Coronary artery (tissue), 2 donors: ENCODE measurements at regions not wholly inside any gene's neighbourhood (a gene's known extent, or its start where the extent isn't known, plus 50 kb on each side); places are given as distances from the start of the nearest gene placed in this dataset.

Experiments
- DNase-seq: peaks from one replicate; pipeline ENCODE4 v3.0.0-alpha.2; 2017; ENCODE audit warnings: low spot score
- H3K27ac ChIP-seq, 2 donors: fragments of 200-600 bp; sonication (generic); one replicate each; pipeline ENCODE4 v1.5.1; 2016 to 2019
- H3K4me3 ChIP-seq: fragments of 200-600 bp; sonication (generic); 2 replicates; pipeline ENCODE4 v1.5.1; 2016; ENCODE audit warnings: mild to moderate bottlenecking, moderate library complexity
- TF ChIP-seq, protein P1 (sequence below): fragments of 200-600 bp; sonication (generic); IDR thresholded peaks from one replicate; pipeline ENCODE4 v1.5.1; 2019; ENCODE audit warnings: antibody characterized with exemption

DNA sequence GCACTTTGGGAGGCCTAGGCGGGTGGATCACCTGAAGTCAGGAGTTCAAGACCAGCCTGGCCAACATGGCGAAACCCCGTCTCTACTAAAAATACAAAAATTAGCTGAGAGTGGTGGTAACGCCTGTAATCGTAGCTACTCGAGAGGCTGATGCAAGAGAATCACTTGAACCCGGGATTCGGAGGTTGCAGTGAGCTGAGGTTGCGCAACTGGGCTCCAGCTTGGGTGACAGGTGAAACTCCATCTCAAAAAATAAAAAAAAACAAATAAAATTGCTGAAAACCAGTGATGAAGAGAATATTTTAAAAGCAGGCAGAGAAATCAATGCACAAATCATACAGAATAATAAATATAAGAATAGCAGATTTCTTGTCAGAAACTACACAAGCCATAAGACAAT is 129.3 kb downstream of the SLIT2 start:
- DNase-seq = no peak
- TF ChIP-seq, protein P1, sequence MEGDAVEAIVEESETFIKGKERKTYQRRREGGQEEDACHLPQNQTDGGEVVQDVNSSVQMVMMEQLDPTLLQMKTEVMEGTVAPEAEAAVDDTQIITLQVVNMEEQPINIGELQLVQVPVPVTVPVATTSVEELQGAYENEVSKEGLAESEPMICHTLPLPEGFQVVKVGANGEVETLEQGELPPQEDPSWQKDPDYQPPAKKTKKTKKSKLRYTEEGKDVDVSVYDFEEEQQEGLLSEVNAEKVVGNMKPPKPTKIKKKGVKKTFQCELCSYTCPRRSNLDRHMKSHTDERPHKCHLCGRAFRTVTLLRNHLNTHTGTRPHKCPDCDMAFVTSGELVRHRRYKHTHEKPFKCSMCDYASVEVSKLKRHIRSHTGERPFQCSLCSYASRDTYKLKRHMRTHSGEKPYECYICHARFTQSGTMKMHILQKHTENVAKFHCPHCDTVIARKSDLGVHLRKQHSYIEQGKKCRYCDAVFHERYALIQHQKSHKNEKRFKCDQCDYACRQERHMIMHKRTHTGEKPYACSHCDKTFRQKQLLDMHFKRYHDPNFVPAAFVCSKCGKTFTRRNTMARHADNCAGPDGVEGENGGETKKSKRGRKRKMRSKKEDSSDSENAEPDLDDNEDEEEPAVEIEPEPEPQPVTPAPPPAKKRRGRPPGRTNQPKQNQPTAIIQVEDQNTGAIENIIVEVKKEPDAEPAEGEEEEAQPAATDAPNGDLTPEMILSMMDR = no peak
- H3K4me3 ChIP-seq = no peak overlapping the region
- H3K27ac ChIP-seq = no peak overlapping the region

DNA sequence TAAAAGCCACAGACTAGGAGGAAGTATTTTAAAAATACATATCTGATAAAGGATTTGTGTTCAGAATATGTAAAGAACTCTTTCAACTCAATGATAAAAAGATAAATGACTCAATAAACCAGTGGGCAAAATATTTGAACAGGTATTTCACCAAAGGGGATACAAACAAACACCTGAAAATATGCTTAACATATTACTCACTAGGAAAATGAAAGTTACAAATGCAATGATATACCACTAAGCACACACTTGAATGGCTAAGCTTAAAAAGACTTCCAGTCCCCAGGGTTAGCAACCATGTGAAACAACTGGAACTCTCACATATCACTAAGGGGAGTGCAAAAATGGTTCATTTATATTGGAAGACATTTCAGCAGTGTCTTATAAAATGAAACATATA is 131.6 kb downstream of the SLIT2 start:
- TF ChIP-seq, protein P1 = no peak
- Histone ChIP-seq H3K27ac (no peak overlapping the region), H3K4me3 (no peak overlapping the region)
- DNase-seq = no peak

DNA sequence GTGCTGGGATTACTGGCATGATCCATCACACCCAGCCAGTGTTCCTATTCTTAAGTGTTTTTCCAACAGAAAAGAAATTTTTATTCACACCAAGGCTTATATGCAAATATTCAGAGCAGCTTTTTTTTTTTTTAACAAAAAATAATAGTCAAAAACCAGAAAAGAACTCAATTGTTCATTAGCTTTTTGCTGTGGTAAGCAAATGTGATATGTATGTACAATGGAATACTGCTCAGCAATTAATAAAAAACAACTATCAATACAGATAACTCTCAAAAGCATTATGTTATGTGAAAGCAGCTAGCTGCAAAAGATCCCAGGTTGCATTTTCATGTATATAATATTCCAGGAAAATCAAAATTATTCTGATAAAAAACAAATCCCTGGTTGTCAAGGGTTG is 132.3 kb downstream of the SLIT2 start:
- DNase-seq = no peak
- Histone ChIP-seq H3K27ac (no peak overlapping the region), H3K4me3 (no peak overlapping the region)
- TF ChIP-seq, protein P1 = no peak

DNA sequence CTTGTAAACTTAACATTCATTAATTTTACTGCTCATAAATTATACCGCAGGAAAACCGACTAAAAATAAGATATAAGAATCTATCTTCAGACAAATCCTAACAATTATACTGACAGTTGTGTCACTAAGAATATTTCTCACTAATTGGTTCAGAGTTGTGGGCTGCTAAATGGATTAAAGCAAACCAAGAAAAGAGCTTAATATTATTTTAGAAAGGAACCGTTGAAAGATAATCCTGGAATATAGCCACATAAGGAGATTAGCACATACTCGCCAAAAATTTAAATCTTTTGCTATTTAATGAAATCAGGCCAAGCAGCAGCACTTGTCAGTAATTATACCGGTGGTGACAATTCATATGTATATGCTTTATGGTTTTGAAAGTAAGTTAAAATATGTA is 132.8 kb downstream of the SLIT2 start:
- TF ChIP-seq, protein P1 = no peak
- H3K4me3 ChIP-seq = no peak overlapping the region

DNA sequence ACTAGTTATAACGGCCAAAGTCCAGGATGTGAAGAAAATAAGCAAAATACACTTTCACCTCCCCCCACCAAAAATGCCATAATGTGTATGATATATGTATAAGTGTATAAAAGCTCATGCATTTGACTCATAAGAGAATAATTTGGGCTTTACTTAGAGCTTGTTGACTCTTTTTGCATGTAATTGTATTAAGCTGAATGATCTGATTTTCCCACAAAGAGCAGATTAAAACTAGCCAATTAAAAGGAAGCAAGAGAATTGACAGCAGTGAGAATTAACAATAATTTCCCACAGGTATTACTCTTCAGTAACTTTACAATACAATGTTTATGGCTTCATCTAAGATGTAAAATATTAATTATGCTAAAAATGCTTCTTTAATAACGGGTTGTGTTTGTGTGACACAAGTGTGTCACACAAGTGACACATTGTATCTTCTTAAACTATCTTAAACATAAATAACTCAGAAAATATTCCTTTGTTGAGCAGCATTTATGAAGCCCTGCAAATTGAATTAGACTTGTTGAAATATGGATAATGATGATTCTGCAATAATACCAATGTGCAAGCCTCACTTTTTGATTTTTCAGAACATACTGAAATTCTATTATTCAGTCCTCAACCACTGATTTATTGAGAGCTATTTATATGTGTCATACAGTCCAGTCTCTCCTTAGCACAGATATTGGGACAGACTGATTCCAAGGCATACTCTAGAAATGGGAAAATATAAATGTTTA is 134.5 kb downstream of the SLIT2 start:
- no peak for DNase-seq
- no peak overlapping the region for H3K4me3 ChIP-seq
- no peak overlapping the region for H3K27ac ChIP-seq
- TF ChIP-seq, protein P1 = no peak

More for the DNA sequence above, 132.8 kb downstream of the SLIT2 start:
- H3K27ac ChIP-seq = no peak overlapping the region
- no peak for DNase-seq

DNA sequence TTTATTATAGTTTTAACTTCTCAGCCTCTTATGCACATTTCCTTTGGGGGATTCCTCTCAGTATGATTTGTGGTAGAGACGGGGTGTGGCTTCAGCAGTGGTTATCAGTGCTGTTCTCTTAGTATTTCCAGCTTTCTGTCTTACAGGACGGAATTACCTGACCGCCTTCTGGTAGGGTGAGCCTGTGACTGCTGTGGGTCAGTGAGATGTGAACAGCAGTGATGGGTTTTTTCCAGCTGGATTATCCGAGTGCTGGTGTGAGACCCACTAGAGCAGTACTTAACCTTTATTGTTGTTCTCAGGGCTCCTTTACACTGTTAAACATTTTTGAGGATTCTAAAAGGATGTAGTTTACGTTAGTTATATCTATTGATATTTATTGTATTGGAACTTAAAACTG is 135.2 kb downstream of the SLIT2 start:
- Histone ChIP-seq H3K4me3 (no peak overlapping the region), H3K27ac (no peak overlapping the region)
- TF ChIP-seq, protein P1 = no peak
- no peak for DNase-seq

DNA sequence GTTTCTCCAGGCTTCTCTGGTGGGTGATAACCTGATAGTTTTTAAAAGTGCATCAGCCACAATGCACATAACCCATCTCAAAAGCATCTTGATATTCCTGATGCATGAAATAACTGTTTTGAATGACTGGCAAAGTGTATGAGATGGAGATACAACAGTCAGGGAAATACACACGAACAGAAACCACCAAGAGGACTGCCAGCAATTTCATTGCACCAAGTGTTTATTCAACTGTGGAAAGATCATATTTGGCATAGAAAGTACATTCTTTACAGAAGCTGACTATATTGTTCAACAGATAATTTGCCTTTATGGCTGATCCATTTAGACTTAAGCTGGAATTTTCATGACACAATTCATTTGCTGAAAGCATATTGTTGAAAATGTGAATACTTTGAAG is 139.5 kb downstream of the SLIT2 start:
- H3K4me3 ChIP-seq = no peak overlapping the region
- H3K27ac ChIP-seq = no peak overlapping the region
- TF ChIP-seq, protein P1 = no peak
- DNase-seq = no peak
